Panc1 (cell line): ENCODE measurements at regions not wholly inside any gene's neighbourhood (a gene's known extent, or its start where the extent isn't known, plus 50 kb on each side); places are given as distances from the start of the nearest gene placed in this dataset.

Experiments
- CTCF ChIP-seq: fragments of 450-650 bp; IDR thresholded peaks from 2 replicates; pipeline ENCODE4 v1.5.1; 2017; ENCODE audit warnings: mild to moderate bottlenecking
- POLR2AphosphoS5 ChIP-seq: IDR thresholded peaks from 2 replicates; pipeline ENCODE4 v1.6.1; 2012; ENCODE audit warnings: mild to moderate bottlenecking, low read depth, low read length, moderate library complexity
- SIN3A ChIP-seq: IDR thresholded peaks from 2 replicates; pipeline ENCODE4 v1.6.1; 2012; ENCODE audit warnings: low read depth, mild to moderate bottlenecking, low read length, moderate library complexity, borderline replicate concordance; ENCODE audit not compliant: insufficient read depth
- TCF7L2 ChIP-seq: IDR thresholded peaks from 2 replicates; pipeline ENCODE4 v1.6.1; 2011; ENCODE audit warnings: mild to moderate bottlenecking, low read depth, low read length, inconsistent platforms

DNA sequence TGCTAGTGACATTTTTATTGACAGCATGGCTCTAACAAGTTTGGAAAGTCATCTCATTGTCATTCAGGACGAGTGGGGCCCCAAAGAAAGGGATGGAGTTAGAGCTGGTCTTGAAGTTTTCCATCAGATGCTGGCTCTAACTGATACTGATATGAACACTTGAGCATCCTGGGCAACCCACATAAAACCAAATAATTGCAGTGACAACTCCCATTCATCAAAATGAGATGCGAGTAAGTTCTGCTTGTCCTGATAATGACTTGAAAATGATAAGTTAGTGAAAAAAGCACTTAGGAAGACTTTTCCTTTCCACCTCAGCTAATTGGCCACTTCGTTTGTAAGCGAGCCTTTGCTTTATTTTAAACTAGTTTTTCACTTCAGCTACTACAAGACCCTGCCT, 147.6 kb downstream of the SP3 start:
- no peak for TF ChIP-seq CTCF
- no peak for TF ChIP-seq TCF7L2
- no peak for TF ChIP-seq POLR2AphosphoS5
- TF ChIP-seq SIN3A, result no peak
